ENCODE measurements at regions not wholly inside any gene's neighbourhood (a gene's known extent, or its start where the extent isn't known, plus 50 kb on each side); places are given as distances from the start of the nearest gene placed in this dataset.

GRCh38 chr6:91606148-91606901 is 1019.5 kb upstream of the MAP3K7 start:
- Histone ChIP-seq H3K27me3 (ENCODE audit: control insufficient read depth, extremely low read depth, insufficient read depth, low read length) (no peaks in the 10 kb centered on the region), H3K4me3 (ENCODE audit: control insufficient read depth in 2 of 3, extremely low read depth in 1 of 3, insufficient read depth in 2 of 3, low read depth in 1 of 3, low read length in 3 of 3) (no peak overlapping the region), H4K20me1 (ENCODE audit: control insufficient read depth, extremely low read depth, insufficient read depth, low read length) (no peaks in the 10 kb centered on the region), H2AFZ (ENCODE audit: control insufficient read depth, low read length) (no peak overlapping the region), H3K9me1 (ENCODE audit: control insufficient read depth, extremely low read depth, insufficient read depth, low read length) (no peaks in the 10 kb centered on the region), H3K9ac (ENCODE audit: control insufficient read depth, extremely low read depth, insufficient read depth, low read length) (no peak overlapping the region), H3K4me2 (ENCODE audit: control insufficient read depth, extremely low read depth, insufficient read depth, low read depth, low read length) (no peak overlapping the region), H3K9me3 (ENCODE audit: control insufficient read depth, low read depth, low read length) (no peaks in the 10 kb centered on the region), H3K36me3 (ENCODE audit: control insufficient read depth in 2 of 2, extremely low read depth in 1 of 2, insufficient read depth in 2 of 2, low read length in 2 of 2) (no peaks in the 10 kb centered on the region), H3K27ac (ENCODE audit: control insufficient read depth, insufficient read depth, low read length) (no peak overlapping the region), H3K4me1 (ENCODE audit: control insufficient read depth, extremely low read depth, insufficient read depth, low read length) (no peaks in the 10 kb centered on the region), H3K79me2 (ENCODE audit: control insufficient read depth, insufficient read depth, low read length) (no peaks in the 10 kb centered on the region)
- no peak for DNase-seq (ENCODE audit: low read depth, low spot score)
- dilution Hi-C loops (cut with MboI; ENCODE audit: extremely low pct_ligation_motif_present, low sequenced_read_pairs) = no loop called here
- FAIRE-seq = no peak
- TF ChIP-seq EZH2 (IDR thresholded peaks at IDR 0.05; ENCODE audit: low read length) = no peak
- TF ChIP-seq, protein P1, sequence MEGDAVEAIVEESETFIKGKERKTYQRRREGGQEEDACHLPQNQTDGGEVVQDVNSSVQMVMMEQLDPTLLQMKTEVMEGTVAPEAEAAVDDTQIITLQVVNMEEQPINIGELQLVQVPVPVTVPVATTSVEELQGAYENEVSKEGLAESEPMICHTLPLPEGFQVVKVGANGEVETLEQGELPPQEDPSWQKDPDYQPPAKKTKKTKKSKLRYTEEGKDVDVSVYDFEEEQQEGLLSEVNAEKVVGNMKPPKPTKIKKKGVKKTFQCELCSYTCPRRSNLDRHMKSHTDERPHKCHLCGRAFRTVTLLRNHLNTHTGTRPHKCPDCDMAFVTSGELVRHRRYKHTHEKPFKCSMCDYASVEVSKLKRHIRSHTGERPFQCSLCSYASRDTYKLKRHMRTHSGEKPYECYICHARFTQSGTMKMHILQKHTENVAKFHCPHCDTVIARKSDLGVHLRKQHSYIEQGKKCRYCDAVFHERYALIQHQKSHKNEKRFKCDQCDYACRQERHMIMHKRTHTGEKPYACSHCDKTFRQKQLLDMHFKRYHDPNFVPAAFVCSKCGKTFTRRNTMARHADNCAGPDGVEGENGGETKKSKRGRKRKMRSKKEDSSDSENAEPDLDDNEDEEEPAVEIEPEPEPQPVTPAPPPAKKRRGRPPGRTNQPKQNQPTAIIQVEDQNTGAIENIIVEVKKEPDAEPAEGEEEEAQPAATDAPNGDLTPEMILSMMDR (optimal IDR thresholded peaks at IDR 0.05 in 1 of 3, IDR thresholded peaks at IDR 0.05 in 1 of 3, conservative IDR thresholded peaks at IDR 0.05 in 1 of 3; ENCODE audit: extremely low read depth in 1 of 3, insufficient read depth in 2 of 3, low read length in 3 of 3) = no peak

- no peak overlapping the region for H2AFZ ChIP-seq (ENCODE audit: control insufficient read depth, low read length)
- DNase-seq (ENCODE audit: low read depth, low spot score) (no peak), FAIRE-seq (no peak)
- no peak overlapping the region for H3K27ac ChIP-seq (ENCODE audit: control insufficient read depth, insufficient read depth, low read length)
- dilution Hi-C loops (cut with MboI; ENCODE audit: extremely low pct_ligation_motif_present, low sequenced_read_pairs) = no loop called here
- no peak for TF ChIP-seq EZH2 (IDR thresholded peaks at IDR 0.05; ENCODE audit: low read length)
- TF ChIP-seq, protein P1 (optimal IDR thresholded peaks at IDR 0.05 in 1 of 3, IDR thresholded peaks at IDR 0.05 in 1 of 3, conservative IDR thresholded peaks at IDR 0.05 in 1 of 3; ENCODE audit: extremely low read depth in 1 of 3, insufficient read depth in 2 of 3, low read length in 3 of 3) = no peak
- H3K4me3 ChIP-seq (ENCODE audit: control insufficient read depth in 2 of 3, extremely low read depth in 1 of 3, insufficient read depth in 2 of 3, low read depth in 1 of 3, low read length in 3 of 3) = no peak overlapping the region
- H3K36me3 ChIP-seq (ENCODE audit: control insufficient read depth in 2 of 2, extremely low read depth in 1 of 2, insufficient read depth in 2 of 2, low read length in 2 of 2) = no peaks in the 10 kb centered on the region
- H3K9me3 ChIP-seq (ENCODE audit: control insufficient read depth, low read depth, low read length) = no peaks in the 10 kb centered on the region
- H4K20me1 ChIP-seq (ENCODE audit: control insufficient read depth, extremely low read depth, insufficient read depth, low read length) = no peaks in the 10 kb centered on the region
- no peaks in the 10 kb centered on the region for H3K9me1 ChIP-seq (ENCODE audit: control insufficient read depth, extremely low read depth, insufficient read depth, low read length)
- H3K4me1 ChIP-seq (ENCODE audit: control insufficient read depth, extremely low read depth, insufficient read depth, low read length) = no peaks in the 10 kb centered on the region
- H3K4me2 ChIP-seq (ENCODE audit: control insufficient read depth, extremely low read depth, insufficient read depth, low read depth, low read length) = no peak overlapping the region
- H3K27me3 ChIP-seq (ENCODE audit: control insufficient read depth, extremely low read depth, insufficient read depth, low read length) = no peaks in the 10 kb centered on the region
- no peak overlapping the region for H3K9ac ChIP-seq (ENCODE audit: control insufficient read depth, extremely low read depth, insufficient read depth, low read length)
- no peaks in the 10 kb centered on the region for H3K79me2 ChIP-seq (ENCODE audit: control insufficient read depth, insufficient read depth, low read length)
Observed at GRCh38 chr6:91600561-91600960, 1013.7 kb upstream of the MAP3K7 start.

Measured in keratinocyte (primary cell).